ENCODE measurements at regions not wholly inside any gene's neighbourhood (a gene's known extent, or its start where the extent isn't known, plus 50 kb on each side); places are given as distances from the start of the nearest gene placed in this dataset.

DNA sequence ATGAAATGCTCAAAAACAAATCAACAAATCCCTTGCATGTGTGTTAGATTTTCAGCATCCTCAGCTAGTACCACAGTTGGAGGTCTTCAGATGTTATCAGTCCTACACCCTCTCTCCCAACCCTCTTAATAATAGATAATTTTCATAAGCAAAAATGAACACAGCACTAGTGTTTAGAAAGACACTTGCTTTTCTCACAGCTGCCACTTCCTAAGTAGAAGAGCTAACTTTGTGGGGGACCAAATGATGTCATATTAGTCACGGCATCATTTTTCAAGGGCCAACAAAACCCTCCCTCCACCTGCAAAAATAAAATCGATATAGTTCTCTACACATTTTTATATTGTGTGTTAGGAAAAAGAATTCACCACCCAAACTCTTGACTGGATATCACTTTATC, 163.5 kb upstream of the GYPA start:
- no peak for DNase-seq

GRCh38 chr4:144310535-144310934, 170.0 kb upstream of the GYPA start:
- no peak for DNase-seq

DNA sequence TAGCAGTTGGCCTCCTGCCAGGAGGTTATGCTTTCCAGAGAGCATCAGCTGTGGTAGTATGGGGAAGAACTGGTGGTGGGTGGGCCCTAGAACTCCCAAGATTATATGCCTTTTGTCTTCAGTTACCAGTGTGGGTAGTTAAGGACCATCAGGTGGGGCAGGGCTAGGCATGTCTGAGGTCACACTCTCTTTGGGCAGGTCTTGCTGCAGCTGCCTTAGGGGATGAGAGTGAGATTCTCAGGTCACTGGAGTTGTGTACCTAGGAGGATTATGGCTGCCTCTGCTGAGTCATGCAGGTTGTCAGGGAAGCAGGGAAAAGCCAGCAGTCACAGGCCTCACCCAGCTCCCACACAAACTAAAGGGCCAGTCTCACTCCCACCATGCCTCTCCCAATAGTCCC, 172.9 kb upstream of the GYPA start:
- DNase-seq, result no peak

- DNase-seq, result no peak
Measured at GRCh38 chr4:144316869-144317268, 176.4 kb upstream of the GYPA start.

DNA sequence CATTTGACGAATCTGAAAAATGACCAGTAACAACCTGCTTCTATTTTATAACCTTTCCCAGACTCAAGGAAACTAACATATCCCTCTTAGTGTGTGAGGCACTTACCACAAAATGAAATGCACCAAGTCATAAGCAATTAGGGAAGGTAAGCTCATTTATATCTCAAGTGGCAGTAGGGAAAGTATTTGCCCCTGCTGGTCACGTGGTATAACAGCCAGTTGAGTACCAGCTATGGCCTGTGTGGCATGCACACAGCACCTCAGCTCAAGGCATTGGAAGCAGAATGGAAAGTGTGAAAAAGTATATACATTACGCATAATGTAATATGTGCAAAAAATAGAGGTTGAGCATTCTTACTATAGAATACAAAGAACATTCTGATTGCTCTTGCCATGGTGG, 178.3 kb upstream of the GYPA start:
- no peak for DNase-seq

- DNase-seq, result no peak
Measured at GRCh38 chr4:144336633-144337032, 196.1 kb upstream of the GYPA start.

GRCh38 chr4:144338148-144338547, 197.6 kb upstream of the GYPA start:
- no peak for DNase-seq

DNA sequence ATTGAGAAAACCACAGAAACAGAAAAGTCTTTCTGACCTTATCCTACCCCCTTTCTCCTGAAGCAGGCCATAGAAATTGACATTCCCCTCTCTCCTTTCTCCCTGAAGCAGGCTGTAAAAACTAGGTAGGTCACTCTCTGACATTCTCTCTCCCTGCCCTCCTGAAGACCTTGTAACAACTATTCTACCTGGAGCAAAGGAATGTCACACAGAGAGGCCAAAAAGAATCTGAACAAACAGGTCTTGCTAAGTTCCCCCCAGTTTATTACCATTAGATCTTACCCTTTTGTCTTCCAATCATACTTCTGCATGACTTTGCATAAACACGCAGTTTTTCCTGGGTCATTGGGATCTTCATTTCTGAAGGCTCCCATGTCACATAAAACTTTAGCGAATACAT, 198.3 kb upstream of the GYPA start:
- DNase-seq, result no peak

DNA sequence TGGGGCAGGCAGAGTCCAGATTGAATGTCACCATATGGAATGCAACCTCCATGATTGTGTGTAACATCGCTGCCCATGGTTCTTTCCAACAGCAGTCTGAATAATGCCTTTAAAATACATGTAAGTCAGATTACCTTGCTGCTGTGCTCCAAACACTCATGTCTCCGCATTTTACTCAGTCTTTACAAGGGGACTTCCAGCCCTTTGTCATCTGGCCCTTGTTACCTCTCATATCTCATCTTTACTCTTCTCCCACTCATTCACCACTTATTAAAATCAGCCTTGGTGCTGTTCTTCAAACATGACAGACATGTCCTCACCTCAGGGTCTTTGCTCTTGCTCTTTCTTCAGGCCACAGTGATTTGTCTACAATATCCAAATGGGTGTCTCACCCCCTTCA, 200.4 kb upstream of the GYPA start:
- DNase-seq, result no peak

DNA sequence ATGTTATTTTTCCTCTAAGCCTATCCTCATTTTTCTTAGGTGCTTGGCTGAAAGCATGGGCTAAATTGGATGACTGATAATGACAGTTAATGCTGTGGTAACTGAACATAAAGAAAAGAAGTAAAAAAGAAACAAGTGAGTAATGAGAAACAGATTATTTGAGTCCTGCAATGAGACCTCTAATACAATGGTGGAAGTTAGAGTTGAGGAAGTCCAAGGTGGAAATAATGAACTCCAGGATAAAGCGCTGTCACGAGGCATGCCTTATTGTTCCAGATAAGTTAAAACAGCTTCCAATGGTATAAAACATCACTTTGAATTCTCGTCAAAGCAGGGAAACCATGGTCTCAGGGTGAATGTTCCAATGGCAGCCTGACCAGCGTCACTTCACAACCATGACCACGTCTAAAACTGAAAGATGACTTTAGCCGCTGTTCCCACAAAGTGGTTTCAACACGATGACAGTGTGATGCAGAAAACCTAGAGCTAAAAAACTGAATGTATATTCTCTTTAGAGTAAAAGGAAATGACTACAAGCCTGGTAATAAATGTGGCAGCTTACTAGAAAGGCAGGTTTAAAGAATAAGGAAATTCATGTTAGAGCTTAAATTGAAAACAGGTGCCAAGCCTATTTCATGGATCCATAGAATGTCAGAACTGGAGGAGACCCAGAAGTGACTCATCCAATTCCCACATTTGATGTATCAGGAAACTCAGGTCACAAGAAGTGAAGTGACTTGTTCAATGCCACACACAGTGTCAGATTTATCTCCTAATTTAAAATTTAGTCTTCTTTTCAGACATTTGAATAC, 202.6 kb upstream of the GYPA start:
- no peak for DNase-seq

DNA sequence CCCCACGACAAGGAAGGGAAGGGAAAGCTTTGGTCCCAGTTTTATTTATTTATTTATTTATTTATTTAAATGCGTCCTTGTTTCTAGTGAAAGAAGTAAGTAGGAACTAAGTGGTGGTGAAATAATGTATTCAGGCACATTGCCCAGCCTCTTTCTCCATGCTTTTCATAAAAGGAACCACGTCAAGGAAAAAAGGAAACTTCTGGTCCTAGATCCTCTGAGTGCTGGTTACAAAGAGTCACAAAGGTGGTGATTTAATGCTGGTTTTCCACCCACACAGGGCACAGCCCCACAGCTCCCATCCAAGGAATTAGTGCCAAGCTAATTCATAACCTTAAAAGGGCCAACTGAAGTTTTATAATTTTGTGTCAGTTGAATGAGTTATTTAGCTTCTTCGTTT, 206.6 kb upstream of the GYPA start:
- no peak for DNase-seq

GRCh38 chr4:144350706-144351105, 210.2 kb upstream of the GYPA start:
- DNase-seq, result no peak

DNA sequence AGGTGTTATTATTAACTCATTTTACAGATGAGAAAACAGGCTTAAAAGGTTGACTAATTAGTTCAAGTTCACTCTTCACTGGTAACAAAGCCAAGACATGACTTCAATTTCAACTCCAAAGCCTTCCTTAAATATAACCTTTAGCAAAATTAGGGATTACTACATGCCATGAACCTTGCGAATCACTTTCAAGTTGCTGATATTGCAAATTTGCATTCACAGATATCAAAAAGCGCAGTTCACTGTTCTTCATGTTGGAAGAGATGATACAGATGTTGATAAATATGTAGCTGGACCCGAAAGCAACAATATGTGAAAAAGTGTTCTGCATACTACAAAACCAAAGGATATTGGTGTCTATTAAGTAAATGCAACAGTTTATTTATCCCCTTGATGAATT, 210.8 kb upstream of the GYPA start:
- no peak for DNase-seq

DNA sequence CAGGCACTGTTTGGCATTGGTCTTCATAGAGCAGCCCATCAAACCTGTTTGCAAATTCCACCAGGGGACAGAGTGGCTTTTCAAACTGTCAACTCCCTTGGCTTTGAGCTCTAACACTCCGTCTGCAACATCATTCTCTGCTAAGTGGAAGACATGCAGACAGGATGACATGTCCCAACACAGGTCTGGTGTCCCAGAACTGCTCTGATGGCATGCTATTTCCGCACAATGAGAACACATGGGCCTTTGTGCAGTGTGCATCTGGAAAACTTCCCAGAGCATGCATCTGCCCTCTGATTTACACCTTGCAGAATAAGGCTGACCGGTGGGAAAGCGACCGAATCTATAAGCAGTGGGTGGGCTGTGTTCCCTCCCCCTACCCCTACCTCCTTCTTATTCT, 212.8 kb upstream of the GYPA start:
- DNase-seq, result no peak

DNA sequence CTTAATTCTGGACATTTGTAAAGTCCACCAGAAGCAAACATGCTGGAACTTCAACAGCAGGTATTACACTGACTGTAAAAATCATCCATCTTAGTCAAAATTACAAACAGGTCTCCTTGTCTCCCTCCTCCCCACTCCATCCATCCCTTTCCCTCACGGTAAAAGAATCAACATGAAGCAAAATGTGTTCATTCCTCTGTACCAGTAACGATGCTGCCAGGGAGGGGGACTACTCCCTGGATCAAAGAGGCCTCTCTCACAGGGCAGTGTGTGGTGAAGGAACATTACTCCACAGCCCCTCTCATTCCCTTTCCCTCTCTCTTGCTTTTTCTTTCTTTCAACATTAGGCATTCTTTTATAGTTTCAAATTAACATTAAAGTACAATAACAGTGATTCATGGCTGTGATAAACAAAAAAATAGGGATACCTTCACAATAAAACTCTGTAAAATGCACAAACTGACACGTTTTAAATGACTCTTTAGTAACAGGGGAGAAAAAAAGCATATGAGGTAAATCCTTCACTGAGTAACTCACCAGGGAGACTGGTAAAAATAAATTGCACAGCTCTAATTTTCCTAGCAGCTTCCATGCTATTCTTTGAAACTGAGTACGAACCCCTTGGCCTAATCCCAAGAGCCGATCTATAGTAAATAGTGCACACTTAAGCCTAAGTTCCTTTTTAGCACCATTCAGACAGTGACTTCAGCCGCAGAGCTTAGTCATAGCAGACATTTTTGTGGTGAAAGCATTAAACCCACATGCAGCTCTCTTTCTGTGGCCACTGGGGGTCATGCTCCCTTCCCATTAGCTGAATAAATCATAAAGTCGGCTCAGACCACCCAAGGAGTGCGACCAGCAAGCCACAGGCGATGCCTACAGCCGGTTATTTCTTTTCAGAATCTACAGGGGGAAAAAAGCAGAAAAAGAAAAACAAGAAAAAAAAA, 215.6 kb upstream of the GYPA start:
- no peak for DNase-seq

DNA sequence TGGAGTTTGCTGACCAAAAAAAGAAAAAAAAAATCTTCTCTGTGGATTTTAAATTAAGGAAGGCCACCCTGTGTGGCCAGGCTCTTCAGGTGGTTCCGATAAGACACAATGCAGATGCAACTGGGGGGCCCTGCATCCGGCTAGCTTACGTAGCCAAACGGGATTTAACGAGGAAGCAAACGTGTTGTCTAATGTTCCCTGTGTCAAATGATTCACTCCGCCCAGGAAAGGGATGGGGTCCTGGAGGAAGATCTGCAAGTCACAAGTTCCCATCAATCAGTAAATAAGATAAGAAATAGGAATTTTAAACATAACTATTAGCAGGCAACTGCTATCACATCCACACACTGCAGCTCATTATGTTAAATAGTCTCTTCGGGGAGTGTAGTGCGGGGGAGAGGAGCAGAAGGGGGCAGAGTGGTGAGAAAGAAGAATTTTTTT, 216.4 kb upstream of the GYPA start:
- no peak for DNase-seq

GRCh38 chr4:144357975-144358374, 217.5 kb upstream of the GYPA start:
- no peak for DNase-seq

DNA sequence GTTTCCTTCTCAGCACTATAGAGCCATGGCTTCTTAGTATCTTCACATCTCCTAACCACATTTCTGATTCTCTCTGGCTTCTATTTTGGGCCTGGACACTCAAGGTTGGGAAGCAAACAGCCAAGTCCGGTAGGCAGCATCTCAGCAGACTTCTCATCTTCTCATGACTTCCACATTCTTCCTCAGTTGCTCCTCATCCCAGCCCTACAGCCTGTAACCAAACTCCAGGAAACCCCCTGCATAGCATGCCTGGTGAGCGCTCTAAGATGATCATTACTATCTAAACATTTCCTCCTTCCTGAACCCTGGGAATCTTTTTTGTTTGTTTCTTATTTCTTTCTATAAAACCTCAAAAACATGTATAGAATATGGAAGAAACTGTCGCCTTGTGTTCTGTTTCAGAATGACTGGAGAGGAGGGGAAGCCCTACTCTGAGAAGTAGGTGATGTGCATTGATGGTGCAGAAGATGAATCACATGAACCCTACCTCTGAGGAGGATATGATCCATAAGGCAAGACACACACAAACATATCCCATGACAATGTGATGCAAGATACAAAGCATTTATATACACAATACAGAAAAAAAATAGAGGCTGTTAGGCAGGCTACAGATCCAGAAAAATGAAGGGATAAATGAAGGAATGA, 219.8 kb upstream of the GYPA start:
- no peak for DNase-seq

GRCh38 chr4:144362366-144362765, 221.8 kb upstream of the GYPA start:
- no peak for DNase-seq

DNA sequence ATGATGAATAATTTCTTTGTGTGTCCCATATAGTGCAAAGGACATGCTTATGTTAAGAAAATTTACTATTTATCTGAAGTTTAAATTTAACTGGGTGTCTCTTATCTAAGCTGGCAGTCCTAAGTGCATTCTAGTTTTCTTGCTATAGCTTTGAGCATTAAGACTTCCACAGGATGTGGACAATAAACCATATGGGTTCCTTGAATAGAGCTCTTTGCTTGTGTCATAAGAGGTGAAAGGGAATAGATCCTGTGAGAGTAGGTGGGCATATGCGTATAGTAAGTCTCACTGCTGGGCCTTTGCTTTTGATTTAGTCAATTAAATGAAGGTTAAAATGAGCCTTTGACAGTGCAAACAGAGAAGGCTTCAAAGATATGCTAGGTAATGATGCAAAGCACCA, 223.4 kb upstream of the GYPA start:
- no peak for DNase-seq

GRCh38 chr4:144366425-144366824, 225.9 kb upstream of the GYPA start:
- DNase-seq, result no peak

DNA sequence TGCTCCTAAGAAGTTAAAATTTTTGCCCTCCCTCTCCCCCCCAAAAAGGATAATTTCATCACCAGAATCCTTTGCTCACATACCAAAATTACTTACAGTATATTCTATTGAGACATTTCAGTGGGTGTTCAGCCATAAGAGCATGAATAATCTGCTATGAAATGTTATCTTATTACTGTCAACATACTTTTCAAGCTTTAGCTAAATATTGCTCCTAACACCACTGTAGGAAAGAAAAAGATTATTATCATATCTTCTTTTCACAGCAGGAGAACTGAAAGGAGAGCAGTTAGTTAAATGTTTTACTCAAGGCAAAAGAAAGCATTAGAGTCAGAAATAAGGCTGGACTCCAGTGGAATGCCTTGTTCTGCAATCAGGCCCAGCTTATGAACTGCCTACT, 231.0 kb upstream of the GYPA start:
- DNase-seq, result no peak

GRCh38 chr4:144374065-144374464, 233.5 kb upstream of the GYPA start:
- no peak for DNase-seq

DNA sequence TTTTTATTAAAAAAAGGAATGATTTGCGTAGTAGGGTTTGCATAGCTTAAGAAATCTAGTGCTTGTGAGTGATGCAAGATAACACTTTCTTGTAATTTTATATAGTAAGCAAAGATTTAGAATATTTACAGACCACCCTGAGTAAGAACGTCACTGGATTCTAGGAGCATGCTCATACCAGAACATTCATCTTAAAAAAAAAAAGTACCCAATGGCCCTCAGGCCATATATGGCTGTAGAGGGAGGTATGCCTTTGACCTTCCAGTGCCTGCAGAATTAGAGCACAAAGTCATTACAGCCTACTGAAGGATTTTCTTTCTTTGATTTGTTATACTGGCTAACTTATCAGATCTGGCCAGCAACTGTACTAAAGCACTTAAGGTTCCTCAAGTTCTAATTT, 236.3 kb upstream of the GYPA start:
- DNase-seq, result no peak

All from NCI-H2029 (cell line).